Trophoblast cell (in vitro differentiated cells and primary cell): ENCODE measurements at regions not wholly inside any gene's neighbourhood (a gene's known extent, or its start where the extent isn't known, plus 50 kb on each side); places are given as distances from the start of the nearest gene placed in this dataset.

ENCODE experiments used
- DNase-seq, 2 donors: peaks; one replicate each; pipeline ENCODE4 v3.0.0-alpha.2; 2016
- H2AFZ ChIP-seq: 2 replicates; pipeline ENCODE4 v1.6.1; 2013; ENCODE audit warnings: low read length, moderate library complexity, mild to moderate bottlenecking; ENCODE audit not compliant: insufficient read depth, poor library complexity
- H2AK5ac ChIP-seq: 2 replicates; pipeline ENCODE4 v1.6.1; 2013; ENCODE audit warnings: mild to moderate bottlenecking, low read length
- H2BK120ac ChIP-seq: 2 replicates; pipeline ENCODE4 v1.6.1; 2013; ENCODE audit warnings: low read length, mild to moderate bottlenecking, moderate library complexity; ENCODE audit not compliant: insufficient read depth, poor library complexity
- H2BK12ac ChIP-seq: 2 replicates; pipeline ENCODE4 v1.6.1; 2013; ENCODE audit warnings: mild to moderate bottlenecking, low read length, moderate library complexity
- H2BK5ac ChIP-seq: 2 replicates; pipeline ENCODE4 v1.6.1; 2013; ENCODE audit warnings: low read length, low read depth, moderate library complexity, mild to moderate bottlenecking; ENCODE audit not compliant: poor library complexity
- H3K14ac ChIP-seq: 2 replicates; pipeline ENCODE4 v1.6.1; 2013; ENCODE audit warnings: mild to moderate bottlenecking, low read length
- H3K18ac ChIP-seq: 2 replicates; pipeline ENCODE4 v1.6.1; 2013; ENCODE audit warnings: mild to moderate bottlenecking, low read length
- H3K23ac ChIP-seq: 2 replicates; pipeline ENCODE4 v1.6.1; 2013; ENCODE audit warnings: low read length
- H3K27ac ChIP-seq: 2 replicates; pipeline ENCODE4 v1.5.1; 2013; ENCODE audit warnings: low read depth, mild to moderate bottlenecking, inconsistent platforms, low read length, moderate library complexity
- H3K27me3 ChIP-seq: 2 replicates; pipeline ENCODE4 v1.6.1; 2013; ENCODE audit warnings: inconsistent platforms, mild to moderate bottlenecking, low read length, moderate library complexity; ENCODE audit not compliant: insufficient read depth
- H3K36me3 ChIP-seq, 2 experiments: 1 replicate in 1 of 2; 2 replicates in 1 of 2; pipeline ENCODE4 v1.6.1; 2013; ENCODE audit warnings: low read length in 2 of 2, mild to moderate bottlenecking in 2 of 2, moderate library complexity in 1 of 2; ENCODE audit not compliant: insufficient read depth in 2 of 2, control insufficient read depth in 1 of 2
- H3K4ac ChIP-seq: 2 replicates; pipeline ENCODE4 v1.6.1; 2013; ENCODE audit warnings: low read depth, mild to moderate bottlenecking, low read length, moderate library complexity
- H3K4me1 ChIP-seq, 2 experiments: 1 replicate in 1 of 2; 2 replicates in 1 of 2; pipeline ENCODE4 v1.6.1; 2013; ENCODE audit warnings: low read length in 2 of 2, mild to moderate bottlenecking in 2 of 2, moderate library complexity in 1 of 2; ENCODE audit not compliant: insufficient read depth in 2 of 2, control insufficient read depth in 1 of 2
- H3K4me2 ChIP-seq: 2 replicates; pipeline ENCODE4 v1.6.1; 2013; ENCODE audit warnings: inconsistent platforms, mild to moderate bottlenecking, low read length, moderate library complexity
- H3K4me3 ChIP-seq: 2 replicates; pipeline ENCODE4 v1.5.1; 2013; ENCODE audit warnings: mild to moderate bottlenecking, low read depth, low read length, inconsistent platforms
- H3K79me1 ChIP-seq: one replicate; pipeline ENCODE4 v1.6.1; 2013; ENCODE audit warnings: low read length
- H3K79me2 ChIP-seq: 2 replicates; pipeline ENCODE4 v1.6.1; 2013; ENCODE audit warnings: low read length, mild to moderate bottlenecking; ENCODE audit not compliant: control insufficient read depth, insufficient read depth, poor library complexity
- H3K9ac ChIP-seq: 2 replicates; pipeline ENCODE4 v1.6.1; 2013; ENCODE audit warnings: mild to moderate bottlenecking, low read length
- H3K9me3 ChIP-seq: 2 replicates; pipeline ENCODE4 v1.6.1; 2013; ENCODE audit warnings: low read depth, mild to moderate bottlenecking, control low read depth, inconsistent platforms, low read length; ENCODE audit not compliant: insufficient read depth
- H4K12ac ChIP-seq: 2 replicates; pipeline ENCODE4 v1.6.1; 2013; ENCODE audit warnings: low read depth, mild to moderate bottlenecking, low read length, moderate library complexity
- H4K8ac ChIP-seq: 2 replicates; pipeline ENCODE4 v1.6.1; 2013; ENCODE audit warnings: low read depth, mild to moderate bottlenecking, low read length, moderate library complexity
- H4K91ac ChIP-seq: one replicate; pipeline ENCODE4 v1.6.1; 2013; ENCODE audit warnings: low read depth, mild to moderate bottlenecking, low read length, moderate library complexity
- WGBS: extraction: QIAGEN DNeasy Blood & Tissue Kit; methylation state at CpG from one replicate; pipeline ENCODE4 v1.1.7; 2013; ENCODE audit warnings: missing lambda C conversion rate; ENCODE audit not compliant: insufficient read length, insufficient coverage; ENCODE audit errors: extremely low coverage; 5-methylcytosine and 5-hydroxymethylcytosine counted together

DNA sequence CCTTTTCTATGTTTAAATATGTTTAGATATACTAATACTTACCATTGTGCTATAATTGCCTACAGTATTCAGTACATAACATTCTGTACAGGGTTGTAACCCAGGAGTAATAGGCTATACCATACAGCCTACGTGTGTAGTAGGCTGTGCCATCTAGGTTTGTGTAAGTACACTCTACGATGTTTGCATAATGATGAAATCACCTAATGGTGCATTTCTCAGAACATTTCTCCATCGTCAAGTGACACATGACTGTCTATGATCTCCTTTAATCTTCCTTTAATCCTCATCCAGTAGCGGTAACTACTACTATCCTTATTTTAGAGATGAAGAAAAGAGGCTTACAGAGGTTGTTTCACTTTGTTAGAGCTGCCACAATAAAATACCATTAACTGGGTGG lies 369.2 kb downstream of the PLK2 start:
- H3K23ac ChIP-seq, result no peak overlapping the region
- H2BK12ac ChIP-seq, result no peak overlapping the region
- H3K9ac ChIP-seq, result no peak overlapping the region
- H3K27ac ChIP-seq, result no peak overlapping the region
- no peak overlapping the region for H2AK5ac ChIP-seq
- DNase-seq, result no peak
- no peak overlapping the region for H4K12ac ChIP-seq
- H2AFZ ChIP-seq, result no peak overlapping the region
- no peak overlapping the region for H3K4ac ChIP-seq
- H3K14ac ChIP-seq, result no peak overlapping the region
- H2BK5ac ChIP-seq, result no peak overlapping the region
- H3K79me1 ChIP-seq, result no peaks in the 10 kb centered on the region
- no peaks in the 10 kb centered on the region for H3K79me2 ChIP-seq
- H3K27me3 ChIP-seq, result no peaks in the 10 kb centered on the region
- H3K36me3 ChIP-seq, result no peaks in the 10 kb centered on the region
- H3K4me3 ChIP-seq, result no peak overlapping the region
- H3K4me1 ChIP-seq, result peaks cover 0 to 2% of the 10 kb centered on the region in 2 experiments
- H4K91ac ChIP-seq, result no peak overlapping the region
- no peaks in the 10 kb centered on the region for H3K9me3 ChIP-seq
- no peak overlapping the region for H2BK120ac ChIP-seq
- WGBS, result no CpG with 5 or more reads among the region's 4 CpGs
- H4K8ac ChIP-seq, result no peak overlapping the region
- H3K18ac ChIP-seq, result no peak overlapping the region
- no peak overlapping the region for H3K4me2 ChIP-seq

GRCh38 chr5:58088941-58089340 lies 370.9 kb downstream of the PLK2 start:
- Histone ChIP-seq H3K18ac (no peak overlapping the region), H3K36me3 (no peaks in the 10 kb centered on the region), H3K27ac (no peak overlapping the region), H3K4me2 (no peak overlapping the region), H3K4me1 (peaks cover 0 to 2% of the 10 kb centered on the region in 2 experiments), H2AFZ (no peak overlapping the region), H4K12ac (no peak overlapping the region), H4K91ac (no peak overlapping the region), H3K79me1 (no peaks in the 10 kb centered on the region), H3K4me3 (no peak overlapping the region), H3K23ac (no peak overlapping the region), H3K79me2 (no peaks in the 10 kb centered on the region), H3K9ac (no peak overlapping the region), H4K8ac (no peak overlapping the region), H3K4ac (no peak overlapping the region), H3K27me3 (no peaks in the 10 kb centered on the region), H3K14ac (no peak overlapping the region), H3K9me3 (no peaks in the 10 kb centered on the region), H2BK120ac (no peak overlapping the region), H2BK12ac (no peak overlapping the region), H2BK5ac (no peak overlapping the region), H2AK5ac (no peak overlapping the region)
- no peak for DNase-seq
- no CpG with 5 or more reads among the region's 5 CpGs for WGBS

GRCh38 chr5:58087905-58088304 lies 372.0 kb downstream of the PLK2 start:
- no peaks in the 10 kb centered on the region for H3K79me2 ChIP-seq
- H3K27me3 ChIP-seq, result no peaks in the 10 kb centered on the region
- no peaks in the 10 kb centered on the region for H3K9me3 ChIP-seq
- H3K4me2 ChIP-seq, result no peak overlapping the region
- no peak overlapping the region for H3K23ac ChIP-seq
- no peak for DNase-seq
- H3K18ac ChIP-seq, result no peak overlapping the region
- H3K27ac ChIP-seq, result no peak overlapping the region
- no peak overlapping the region for H2AFZ ChIP-seq
- H3K36me3 ChIP-seq, result no peaks in the 10 kb centered on the region
- H2BK5ac ChIP-seq, result no peak overlapping the region
- H2BK120ac ChIP-seq, result no peak overlapping the region
- H3K14ac ChIP-seq, result no peak overlapping the region
- no peak overlapping the region for H3K9ac ChIP-seq
- no peaks in the 10 kb centered on the region for H3K79me1 ChIP-seq
- no peak overlapping the region for H4K12ac ChIP-seq
- no peak overlapping the region for H2BK12ac ChIP-seq
- H4K91ac ChIP-seq, result no peak overlapping the region
- H3K4ac ChIP-seq, result no peak overlapping the region
- H2AK5ac ChIP-seq, result no peak overlapping the region
- no peak overlapping the region for H3K4me3 ChIP-seq
- WGBS, result no CpG with 5 or more reads among the region's 2 CpGs
- peaks cover 0 to 2% of the 10 kb centered on the region in 2 experiments for H3K4me1 ChIP-seq
- no peak overlapping the region for H4K8ac ChIP-seq

GRCh38 chr5:58087123-58087522 lies 372.8 kb downstream of the PLK2 start:
- Histone ChIP-seq H2BK12ac (no peak overlapping the region), H2BK5ac (no peak overlapping the region), H3K4me1 (peaks cover 0 to 4% of the 10 kb centered on the region in 2 experiments), H3K79me1 (no peaks in the 10 kb centered on the region), H2AK5ac (no peak overlapping the region), H3K9me3 (no peaks in the 10 kb centered on the region), H4K8ac (no peak overlapping the region), H3K4me3 (no peak overlapping the region), H3K4ac (no peak overlapping the region), H3K36me3 (no peaks in the 10 kb centered on the region), H4K12ac (no peak overlapping the region), H3K14ac (no peak overlapping the region), H3K27me3 (no peaks in the 10 kb centered on the region), H3K18ac (no peak overlapping the region), H3K79me2 (no peaks in the 10 kb centered on the region), H3K23ac (no peak overlapping the region), H2AFZ (no peak overlapping the region), H3K4me2 (no peak overlapping the region), H3K27ac (no peak overlapping the region), H3K9ac (no peak overlapping the region), H4K91ac (no peak overlapping the region), H2BK120ac (no peak overlapping the region)
- no peak for DNase-seq
- WGBS, result no CpG with 5 or more reads among the region's 1 CpG
